ENCODE measurements at regions not wholly inside any gene's neighbourhood (a gene's known extent, or its start where the extent isn't known, plus 50 kb on each side); places are given as distances from the start of the nearest gene placed in this dataset.

DNA sequence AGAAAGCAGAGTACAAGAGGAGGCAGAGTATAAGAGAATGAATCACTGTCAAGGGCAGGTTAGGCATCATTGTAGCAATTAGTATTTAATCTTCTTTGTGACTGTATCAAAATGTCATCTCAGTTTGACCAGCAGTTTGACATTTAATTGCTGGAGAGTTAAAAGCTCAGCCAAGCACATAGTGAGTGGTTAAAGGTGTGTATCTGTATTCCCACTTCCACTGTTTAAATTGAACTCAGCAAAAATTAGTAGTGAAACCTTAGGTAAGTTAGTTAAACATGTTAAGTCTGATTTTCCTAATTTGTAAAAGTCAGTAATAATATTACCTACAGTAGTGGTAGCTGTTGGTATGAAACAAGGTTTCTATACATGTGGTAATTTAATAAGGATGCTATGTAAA is 296.4 kb upstream of the MBL2 start:
- POLR2A ChIA-PET, result no interaction called here
- TF ChIP-seq, protein P1, sequence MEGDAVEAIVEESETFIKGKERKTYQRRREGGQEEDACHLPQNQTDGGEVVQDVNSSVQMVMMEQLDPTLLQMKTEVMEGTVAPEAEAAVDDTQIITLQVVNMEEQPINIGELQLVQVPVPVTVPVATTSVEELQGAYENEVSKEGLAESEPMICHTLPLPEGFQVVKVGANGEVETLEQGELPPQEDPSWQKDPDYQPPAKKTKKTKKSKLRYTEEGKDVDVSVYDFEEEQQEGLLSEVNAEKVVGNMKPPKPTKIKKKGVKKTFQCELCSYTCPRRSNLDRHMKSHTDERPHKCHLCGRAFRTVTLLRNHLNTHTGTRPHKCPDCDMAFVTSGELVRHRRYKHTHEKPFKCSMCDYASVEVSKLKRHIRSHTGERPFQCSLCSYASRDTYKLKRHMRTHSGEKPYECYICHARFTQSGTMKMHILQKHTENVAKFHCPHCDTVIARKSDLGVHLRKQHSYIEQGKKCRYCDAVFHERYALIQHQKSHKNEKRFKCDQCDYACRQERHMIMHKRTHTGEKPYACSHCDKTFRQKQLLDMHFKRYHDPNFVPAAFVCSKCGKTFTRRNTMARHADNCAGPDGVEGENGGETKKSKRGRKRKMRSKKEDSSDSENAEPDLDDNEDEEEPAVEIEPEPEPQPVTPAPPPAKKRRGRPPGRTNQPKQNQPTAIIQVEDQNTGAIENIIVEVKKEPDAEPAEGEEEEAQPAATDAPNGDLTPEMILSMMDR (IDR thresholded peaks at IDR 0.05), result no peak
- Mint-ChIP-seq H3K4me1 (ENCODE audit: low read depth) (no peaks in the 10 kb centered on the region), H3K9me3 (no peaks in the 10 kb centered on the region), H3K27ac (no peak overlapping the region), H3K27me3 (no peaks in the 10 kb centered on the region), H3K36me3 (ENCODE audit: low read depth) (no peaks in the 10 kb centered on the region), H3K4me3 (no peak overlapping the region)
- no peak overlapping the region for H3K4me3 ChIP-seq (ENCODE audit: low read length)
- ATAC-seq (ENCODE audit: poor library complexity), result no peak
- no peaks in the 10 kb centered on the region for H3K9me3 ChIP-seq (ENCODE audit: control insufficient read depth in 1 of 2, insufficient read depth in 1 of 2, low read length in 2 of 2)
- CTCF ChIA-PET, result no interaction called here
- no peak overlapping the region for H3K27ac ChIP-seq (ENCODE audit: low read depth in 1 of 2, low read length in 2 of 2)
- intact Hi-C loops (cut with DNase I, micrococcal nuclease), result no loop called here
- H3K27me3 ChIP-seq (ENCODE audit: control insufficient read depth in 1 of 2, insufficient read depth in 2 of 2, low read length in 2 of 2), result no peaks in the 10 kb centered on the region
- no peaks in the 10 kb centered on the region for H3K36me3 ChIP-seq (ENCODE audit: insufficient read depth, low read length)
- DNase-seq, result no peak
- no peaks in the 10 kb centered on the region for H3K4me1 ChIP-seq (ENCODE audit: insufficient read depth, low read length)

- H3K9me3 ChIP-seq (ENCODE audit: control insufficient read depth in 1 of 2, insufficient read depth in 1 of 2, low read length in 2 of 2), result no peaks in the 10 kb centered on the region
- no peaks in the 10 kb centered on the region for H3K36me3 ChIP-seq (ENCODE audit: insufficient read depth, low read length)
- Mint-ChIP-seq H3K4me1 (ENCODE audit: low read depth) (no peaks in the 10 kb centered on the region), H3K27ac (no peak overlapping the region), H3K36me3 (ENCODE audit: low read depth) (no peaks in the 10 kb centered on the region), H3K27me3 (no peaks in the 10 kb centered on the region), H3K9me3 (peaks cover 13% of the 10 kb centered on the region), H3K4me3 (no peak overlapping the region)
- CTCF ChIA-PET, result no interaction called here
- ATAC-seq (ENCODE audit: poor library complexity) (no peak), DNase-seq (no peak)
- no peaks in the 10 kb centered on the region for H3K27me3 ChIP-seq (ENCODE audit: control insufficient read depth in 1 of 2, insufficient read depth in 2 of 2, low read length in 2 of 2)
- no peaks in the 10 kb centered on the region for H3K4me1 ChIP-seq (ENCODE audit: insufficient read depth, low read length)
- no peak overlapping the region for H3K4me3 ChIP-seq (ENCODE audit: low read length)
- POLR2A ChIA-PET, result no interaction called here
- no peak overlapping the region for H3K27ac ChIP-seq (ENCODE audit: low read depth in 1 of 2, low read length in 2 of 2)
- intact Hi-C loops (cut with DNase I, micrococcal nuclease), result no loop called here
- TF ChIP-seq, protein P1 (IDR thresholded peaks at IDR 0.05), result no peak
These were observed 292.0 kb upstream of the MBL2 start for GRCh38 chr10:53064614-53065013.

DNA sequence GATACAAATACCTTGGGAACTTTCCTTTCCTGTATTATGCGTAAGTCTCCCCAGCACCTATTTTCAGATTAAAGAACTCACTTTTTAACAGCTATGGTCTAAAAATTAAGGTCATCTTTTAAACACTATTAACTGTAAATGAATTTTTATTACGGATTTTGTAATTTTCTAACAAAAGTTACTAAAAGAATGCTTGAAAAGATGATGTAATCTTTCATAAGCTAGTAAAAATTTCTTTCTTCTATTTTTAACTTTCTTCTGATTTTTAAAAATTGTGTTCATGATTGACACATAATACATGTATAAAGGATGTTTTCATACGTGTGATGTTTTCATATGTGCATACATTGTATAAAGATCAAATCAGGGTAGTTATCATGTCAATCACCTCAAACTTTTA is 291.2 kb upstream of the MBL2 start:
- Mint-ChIP-seq H3K36me3 (ENCODE audit: low read depth) (no peaks in the 10 kb centered on the region), H3K4me1 (ENCODE audit: low read depth) (no peaks in the 10 kb centered on the region), H3K4me3 (no peak overlapping the region), H3K27me3 (no peaks in the 10 kb centered on the region), H3K9me3 (peaks cover 13% of the 10 kb centered on the region), H3K27ac (no peak overlapping the region)
- Histone ChIP-seq H3K27me3 (ENCODE audit: control insufficient read depth in 1 of 2, insufficient read depth in 2 of 2, low read length in 2 of 2) (no peaks in the 10 kb centered on the region), H3K27ac (ENCODE audit: low read depth in 1 of 2, low read length in 2 of 2) (no peak overlapping the region), H3K9me3 (ENCODE audit: control insufficient read depth in 1 of 2, insufficient read depth in 1 of 2, low read length in 2 of 2) (no peaks in the 10 kb centered on the region), H3K4me3 (ENCODE audit: low read length) (no peak overlapping the region), H3K4me1 (ENCODE audit: insufficient read depth, low read length) (no peaks in the 10 kb centered on the region), H3K36me3 (ENCODE audit: insufficient read depth, low read length) (no peaks in the 10 kb centered on the region)
- CTCF ChIA-PET, result no interaction called here
- no peak for ATAC-seq (ENCODE audit: poor library complexity)
- TF ChIP-seq, protein P1 (IDR thresholded peaks at IDR 0.05), result no peak
- POLR2A ChIA-PET, result no interaction called here
- intact Hi-C loops (cut with DNase I, micrococcal nuclease), result no loop called here
- DNase-seq, result no peak
